ENCODE measurements at regions not wholly inside any gene's neighbourhood (a gene's known extent, or its start where the extent isn't known, plus 50 kb on each side); places are given as distances from the start of the nearest gene placed in this dataset.
A peak's percentile ranks its signal among the peaks of the same experiment; 100 is the strongest.

GRCh38 chr2:46850742-46851141 is 64.9 kb downstream of the MCFD2 start:
- peak; percentile 54 for DNase-seq (ENCODE audit: low spot score)

- peak; percentile 70 for DNase-seq (ENCODE audit: low spot score)
Measured at GRCh38 chr2:46849721-46850556, 65.7 kb downstream of the MCFD2 start.

- DNase-seq (ENCODE audit: low spot score): no peak
Measured at GRCh38 chr2:46849046-46849715, 66.4 kb downstream of the MCFD2 start.

- DNase-seq (ENCODE audit: low spot score): no peak
Measured at GRCh38 chr2:46848447-46848846, 67.2 kb downstream of the MCFD2 start.

GRCh38 chr2:46847726-46848412 is 67.7 kb downstream of the MCFD2 start:
- DNase-seq (ENCODE audit: low spot score): peak; percentile 39

GRCh38 chr2:46847185-46847710 is 68.4 kb downstream of the MCFD2 start:
- peak; percentile 84 for DNase-seq (ENCODE audit: low spot score)

- no peak for DNase-seq (ENCODE audit: low spot score)
Measured at GRCh38 chr2:46846536-46846935, 69.1 kb downstream of the MCFD2 start.

GRCh38 chr2:46845542-46846486 is 69.8 kb downstream of the MCFD2 start:
- DNase-seq (ENCODE audit: low spot score): no peak

GRCh38 chr2:46844443-46844842 is 71.2 kb downstream of the MCFD2 start:
- DNase-seq (ENCODE audit: low spot score): no peak

- DNase-seq (ENCODE audit: low spot score): no peak
Measured at GRCh38 chr2:46844034-46844433, 71.6 kb downstream of the MCFD2 start.

- DNase-seq (ENCODE audit: low spot score): no peak
Measured at GRCh38 chr2:46843316-46843715, 72.3 kb downstream of the MCFD2 start.

GRCh38 chr2:46842876-46843275 is 72.7 kb downstream of the MCFD2 start:
- DNase-seq (ENCODE audit: low spot score): no peak

- DNase-seq (ENCODE audit: low spot score): no peak
Measured at GRCh38 chr2:46841621-46842020, 74.0 kb downstream of the MCFD2 start.

GRCh38 chr2:46839045-46839444 is 76.6 kb downstream of the MCFD2 start:
- no peak for DNase-seq (ENCODE audit: low spot score)

GRCh38 chr2:46837704-46838103 is 77.9 kb downstream of the MCFD2 start:
- no peak for DNase-seq (ENCODE audit: low spot score)

- DNase-seq (ENCODE audit: low spot score): no peak
Measured at GRCh38 chr2:46837112-46837454, 78.5 kb downstream of the MCFD2 start.

- no peak for DNase-seq (ENCODE audit: low spot score)
Measured at GRCh38 chr2:46836295-46837111, 79.1 kb downstream of the MCFD2 start.

GRCh38 chr2:46835520-46835919 is 80.1 kb downstream of the MCFD2 start:
- DNase-seq (ENCODE audit: low spot score): no peak

- DNase-seq (ENCODE audit: low spot score): no peak
Measured at GRCh38 chr2:46832543-46832942, 83.1 kb downstream of the MCFD2 start.

GRCh38 chr2:46831869-46832265 is 83.7 kb downstream of the MCFD2 start:
- peak; percentile 0 for DNase-seq (ENCODE audit: low spot score)
